NCI-H1048 (cell line): ENCODE measurements at regions not wholly inside any gene's neighbourhood (a gene's known extent, or its start where the extent isn't known, plus 50 kb on each side); places are given as distances from the start of the nearest gene placed in this dataset.
"Not testable (repeated sequence)": the region's sequence is repeated elsewhere in the genome, so short reads cannot be mapped to it uniquely, and the experiment has no call there.

ENCODE experiments used
- DNase-seq: peaks from one replicate; lab custom pipeline; 2025; lab: John Stamatoyannopoulos, UW

DNA sequence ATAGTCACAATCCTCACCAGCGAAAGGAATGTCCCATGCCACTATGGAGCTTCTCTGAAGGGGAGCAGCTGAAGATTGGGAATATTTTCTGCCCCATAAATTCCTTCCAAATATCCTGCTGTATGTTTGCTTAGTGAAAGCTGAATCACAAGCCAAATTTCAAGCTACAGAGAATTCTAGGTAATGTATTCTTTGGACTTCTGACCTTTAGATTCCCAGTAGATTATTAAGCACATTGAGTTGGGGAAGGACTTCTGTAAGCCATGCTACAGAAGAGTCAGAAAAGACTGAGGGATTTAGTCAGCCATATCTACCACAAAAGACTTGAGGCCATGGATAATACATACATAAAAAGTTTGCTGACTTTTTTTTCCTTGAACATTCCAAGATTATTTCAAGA is 1342.0 kb upstream of the NUDT12 start:
- no peak for DNase-seq

DNA sequence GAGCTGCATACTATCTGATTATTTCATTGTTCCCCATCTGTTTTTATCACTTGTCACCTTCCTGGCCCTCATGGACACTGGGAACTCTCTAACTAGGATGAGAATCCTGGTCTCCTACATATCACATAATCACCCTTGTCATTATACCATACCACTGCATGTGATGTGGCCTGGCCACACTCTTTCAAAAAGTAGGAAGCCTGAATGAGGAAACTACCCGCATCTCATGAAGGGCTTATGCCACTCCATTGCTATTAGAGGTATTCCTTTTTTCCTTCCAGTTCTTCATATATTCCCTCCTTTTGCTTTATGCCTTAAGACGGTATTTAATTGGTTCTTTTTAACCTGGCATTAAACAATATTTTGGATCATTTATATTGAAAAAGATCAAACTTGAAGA is 1341.4 kb upstream of the NUDT12 start:
- no peak for DNase-seq

DNA sequence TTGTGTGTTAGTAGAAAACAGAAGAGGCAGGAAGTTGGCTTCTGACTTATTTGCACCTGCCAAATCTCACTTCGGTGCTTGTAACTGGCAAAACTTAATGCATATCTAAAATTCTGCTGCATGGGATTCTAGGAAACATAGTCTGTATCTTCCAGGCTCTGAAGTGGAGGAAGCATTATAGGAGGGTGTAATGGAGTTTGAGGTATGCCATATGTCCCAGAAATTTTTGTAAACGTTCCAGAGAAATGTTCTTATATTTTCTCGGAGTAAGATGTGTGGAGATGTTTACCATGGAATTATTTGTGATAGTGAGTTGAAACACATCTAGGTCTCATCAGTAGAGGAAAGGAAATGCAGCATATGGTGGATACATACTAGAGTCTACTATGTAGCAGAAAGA is 1329.0 kb upstream of the NUDT12 start:
- DNase-seq, result no peak

DNA sequence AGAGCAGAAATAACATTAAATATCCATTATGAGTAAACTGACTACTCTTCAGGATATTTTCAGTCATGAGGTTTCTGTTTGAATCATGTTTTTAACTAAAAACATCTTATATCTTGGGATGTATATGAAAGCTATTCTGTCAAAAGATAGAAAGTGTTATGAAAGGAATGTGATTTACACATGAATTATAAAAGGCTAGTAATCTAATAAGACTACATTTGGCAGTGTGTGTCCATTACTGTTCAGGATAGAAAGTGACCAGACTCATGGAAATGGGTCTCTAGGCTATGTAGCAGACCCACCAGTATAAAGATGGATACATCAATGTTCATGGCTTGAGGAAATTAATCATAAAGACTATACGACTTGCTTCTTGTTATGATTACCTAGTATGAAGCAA is 1328.2 kb upstream of the NUDT12 start:
- no peak for DNase-seq

DNA sequence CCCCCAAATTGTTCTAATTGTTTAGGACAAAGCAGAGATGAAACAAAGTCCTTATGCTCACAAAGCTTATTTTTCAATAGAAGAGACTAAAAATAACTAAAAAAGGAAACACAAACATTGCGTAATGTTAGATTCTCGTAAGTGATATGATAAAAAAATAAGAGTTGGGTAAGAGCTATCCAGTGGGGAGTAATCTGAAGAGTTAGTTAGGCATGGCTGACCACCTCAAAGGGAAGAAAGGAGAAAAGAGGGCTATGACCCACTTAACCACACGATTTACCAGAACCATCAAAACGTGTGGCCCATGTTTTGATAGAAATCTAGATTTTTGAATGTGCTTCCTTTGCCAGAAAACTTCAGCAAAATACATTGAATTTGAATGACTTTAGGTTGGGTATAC is 1296.8 kb upstream of the NUDT12 start:
- no peak for DNase-seq

DNA sequence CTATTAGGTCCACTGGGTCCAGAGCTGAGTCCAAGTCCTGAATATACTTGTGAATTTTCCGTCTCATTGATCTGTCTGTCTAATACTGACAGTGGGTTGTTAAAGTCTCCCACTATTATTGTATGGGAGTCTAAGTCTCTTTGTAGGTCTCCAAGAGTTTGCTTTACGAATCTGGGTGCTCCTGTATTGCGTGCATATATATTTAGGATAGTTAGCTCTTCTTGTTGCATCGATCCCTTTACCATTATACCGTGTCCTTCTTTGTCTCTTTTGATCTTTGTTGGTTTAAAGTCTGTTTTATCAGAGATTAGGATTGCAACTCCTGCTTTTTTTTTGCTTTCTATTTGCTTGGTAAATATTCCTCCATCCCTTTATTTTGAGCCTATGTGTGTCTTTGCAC is 1289.5 kb upstream of the NUDT12 start:
- not testable (repeated sequence) for DNase-seq

DNA sequence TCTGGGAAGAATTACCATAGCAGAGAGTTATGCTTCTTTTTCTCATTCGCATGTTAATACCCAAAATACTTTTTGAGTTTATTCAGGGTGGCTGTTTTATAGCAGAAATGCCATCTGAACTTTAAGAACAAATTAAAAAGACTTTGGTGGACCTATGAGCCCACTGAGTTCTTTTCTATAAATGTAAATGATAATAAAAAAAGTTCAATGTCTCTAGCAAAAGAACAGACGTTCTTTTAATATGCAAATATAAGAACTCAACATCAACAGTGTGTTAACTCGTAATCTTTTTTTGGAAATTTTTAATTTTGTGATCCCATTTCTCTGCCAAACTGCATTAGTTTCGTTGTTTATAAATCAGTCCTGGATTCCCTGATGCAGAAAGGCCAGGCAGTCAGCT is 1283.0 kb upstream of the NUDT12 start:
- DNase-seq, result no peak

DNA sequence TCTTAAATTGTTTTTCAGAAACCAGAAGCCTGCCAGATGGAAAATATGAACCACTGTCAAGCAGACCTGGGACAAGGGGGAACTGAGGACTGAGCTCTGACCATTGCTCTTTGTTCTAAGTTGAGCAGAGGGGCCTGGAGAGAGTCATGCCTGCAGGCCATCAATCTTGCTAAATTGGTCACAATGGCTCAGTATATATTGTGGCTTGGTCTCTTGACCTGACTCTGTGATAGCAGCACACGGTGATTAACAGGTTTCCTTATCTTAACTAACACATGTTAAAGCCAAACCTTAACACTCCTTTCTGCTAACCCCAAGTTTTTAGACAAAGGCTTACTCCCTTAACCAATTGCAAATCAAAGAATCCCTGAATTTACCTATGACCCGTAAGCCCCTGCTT is 1281.2 kb upstream of the NUDT12 start:
- DNase-seq, result no peak

DNA sequence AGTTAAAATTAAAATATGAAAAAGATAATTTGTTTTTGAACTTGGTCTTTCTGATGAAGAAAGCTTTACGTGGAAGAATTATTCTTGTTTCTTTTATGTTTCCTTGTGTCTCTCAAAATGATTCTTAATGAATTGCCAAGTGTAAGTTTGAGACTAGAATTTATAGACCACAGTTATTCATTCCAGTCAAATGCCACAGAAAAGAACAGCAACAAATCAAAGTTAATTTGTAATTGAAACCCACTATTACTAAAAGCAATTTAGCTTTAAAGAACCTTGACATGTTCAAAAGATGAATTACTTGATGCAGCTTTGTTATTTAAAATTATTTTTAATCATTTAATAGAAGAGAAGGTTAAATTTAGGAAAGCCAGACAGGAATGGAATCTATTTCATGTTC is 1277.7 kb upstream of the NUDT12 start:
- DNase-seq, result no peak

DNA sequence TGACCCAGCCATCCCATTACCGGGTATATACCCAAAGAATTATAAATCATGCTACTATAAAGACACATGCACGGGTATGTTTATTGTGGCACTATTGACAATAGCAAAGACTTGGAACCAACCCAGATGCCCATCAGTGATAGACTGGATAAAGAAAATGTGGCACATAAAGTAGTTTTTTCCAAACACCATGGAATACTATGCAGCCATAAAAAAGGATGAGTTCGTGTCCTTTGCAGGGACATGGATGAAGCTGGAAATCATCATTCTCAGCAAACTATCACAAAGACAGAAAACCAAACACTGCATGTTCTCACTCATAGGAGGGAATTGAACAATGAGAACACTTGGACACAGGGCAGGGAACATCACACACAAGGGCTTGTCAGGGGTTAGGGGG is 1268.9 kb upstream of the NUDT12 start:
- not testable (repeated sequence) for DNase-seq

DNA sequence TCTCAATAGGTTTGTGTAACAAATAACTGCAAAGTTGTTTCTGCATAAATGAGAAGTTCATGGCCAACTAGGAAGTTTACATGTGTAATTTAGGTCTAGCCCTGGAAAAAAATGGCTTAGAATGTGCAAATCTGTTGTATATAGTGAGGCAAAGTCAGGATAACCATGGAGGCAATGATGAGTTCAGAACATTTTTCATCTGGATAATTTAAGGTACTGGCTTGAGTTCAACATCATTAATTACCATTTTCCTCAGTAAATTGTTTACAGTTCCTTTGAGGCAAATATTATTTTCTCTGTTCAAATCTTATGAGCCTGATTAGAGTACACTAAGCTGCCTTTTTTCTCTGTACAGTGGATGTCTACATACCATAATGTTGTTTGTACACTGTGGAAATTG is 1259.0 kb upstream of the NUDT12 start:
- no peak for DNase-seq

DNA sequence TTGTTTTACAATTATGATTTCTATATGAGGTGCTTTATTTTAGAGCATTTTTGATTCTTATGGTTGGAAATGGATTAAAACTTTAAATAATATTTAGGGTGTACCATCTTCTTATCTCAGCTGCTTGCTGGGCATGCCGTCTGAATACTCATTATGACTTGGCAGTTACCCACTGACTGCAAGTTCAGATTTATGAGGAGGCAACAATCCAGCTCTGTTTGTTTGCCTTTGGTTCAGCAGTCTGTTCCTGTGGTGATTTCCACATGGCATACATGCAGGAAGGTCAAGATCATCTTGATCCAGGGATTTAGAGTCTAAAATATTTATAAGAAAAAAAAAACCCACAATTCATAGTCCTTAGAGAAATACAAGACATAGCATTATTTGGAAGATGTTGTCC is 1254.5 kb upstream of the NUDT12 start:
- no peak for DNase-seq

DNA sequence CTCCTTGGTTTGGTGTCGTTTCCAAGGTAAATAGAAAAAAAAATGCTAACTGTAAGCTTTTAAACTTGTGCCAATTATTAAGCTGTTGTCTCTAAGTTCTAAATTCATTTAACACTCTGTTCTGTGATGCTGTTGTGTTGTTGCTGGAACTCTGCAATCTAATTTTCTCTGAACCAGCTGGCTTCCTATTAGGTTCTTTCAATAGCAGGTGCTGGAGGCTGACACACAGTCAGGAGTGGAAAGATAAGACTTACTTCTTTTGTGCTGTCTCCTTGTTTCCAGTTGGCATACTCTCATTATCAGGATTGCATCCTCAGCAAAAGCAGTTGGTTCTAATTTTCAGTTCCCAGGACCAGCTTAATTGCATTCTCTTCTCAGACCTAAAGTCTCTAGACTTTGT is 1252.6 kb upstream of the NUDT12 start:
- DNase-seq, result no peak

DNA sequence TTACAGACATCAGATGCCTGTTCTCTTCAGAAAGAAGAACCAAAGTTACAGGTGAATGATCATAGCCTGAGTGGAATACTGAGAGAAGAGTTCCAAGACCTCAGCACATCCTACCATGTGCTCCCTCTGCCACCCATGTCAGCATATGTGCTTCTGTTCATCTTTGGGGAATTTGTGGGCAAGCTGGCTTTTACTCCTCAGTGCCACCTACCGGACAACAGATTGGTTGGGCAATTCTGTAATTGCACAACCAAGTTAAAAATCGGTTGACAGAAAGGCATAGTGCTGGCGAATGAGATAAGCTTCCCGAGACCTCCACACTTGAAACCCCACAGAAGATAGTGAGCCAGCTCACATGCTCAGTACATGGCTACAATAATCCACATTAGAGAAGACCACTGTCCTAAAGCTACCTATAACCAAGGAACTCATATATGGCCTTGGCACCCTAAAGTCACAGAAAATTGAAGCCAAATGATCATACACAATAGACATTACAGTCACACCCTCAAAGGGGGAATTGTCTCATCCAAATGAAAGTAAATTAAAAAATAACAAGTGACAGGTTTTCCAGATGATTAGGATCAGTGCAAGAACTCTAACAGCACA is 1238.0 kb upstream of the NUDT12 start:
- DNase-seq, result no peak

DNA sequence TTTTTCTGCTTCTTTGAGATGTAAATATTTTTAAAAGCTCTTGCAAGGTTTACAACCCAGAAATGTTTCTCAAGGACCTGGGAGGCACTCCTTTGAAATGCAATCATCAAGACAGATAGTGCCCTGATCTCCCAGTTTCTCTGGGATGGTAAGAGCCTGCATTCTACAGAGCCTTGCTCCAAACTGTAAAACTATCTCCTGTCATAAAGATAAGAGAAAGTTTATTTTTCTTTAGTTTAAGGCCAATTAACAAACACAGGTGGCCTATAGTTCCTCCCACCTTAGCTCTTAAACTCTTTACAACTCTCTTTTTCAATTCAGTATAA is 1231.1 kb upstream of the NUDT12 start:
- no peak for DNase-seq

DNA sequence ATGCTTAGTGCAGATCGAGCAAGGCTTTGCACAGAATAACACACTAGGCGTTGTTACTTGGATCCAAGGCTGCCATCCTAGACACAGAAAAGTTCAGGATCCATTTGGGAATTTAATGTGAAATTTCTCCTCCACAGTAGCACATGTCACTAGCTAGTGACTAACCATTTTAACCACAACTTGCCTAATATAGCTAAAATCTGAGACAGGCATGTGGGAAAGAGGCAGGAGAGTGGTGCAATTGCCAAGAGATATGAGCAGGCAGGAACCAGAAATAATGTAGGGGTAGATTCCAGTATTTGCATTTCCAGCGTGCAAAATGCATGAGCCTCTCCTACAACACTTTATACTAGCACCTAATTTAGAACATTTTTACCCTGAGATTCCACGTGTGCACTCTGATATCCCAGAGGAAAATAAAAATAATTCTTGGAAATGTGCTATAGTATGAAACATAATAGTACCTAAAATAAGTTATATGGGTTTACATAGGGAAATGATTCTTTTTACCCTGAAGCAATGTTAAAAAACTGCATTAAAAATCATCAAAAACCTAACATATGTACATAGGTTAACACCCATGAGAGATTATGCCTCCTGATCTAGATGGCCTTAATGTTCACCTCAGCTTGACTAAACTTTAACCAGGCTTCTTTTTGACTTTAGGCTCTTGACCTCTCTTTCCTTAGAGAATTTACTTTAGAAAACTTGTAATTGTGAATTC is 1230.6 kb upstream of the NUDT12 start:
- no peak for DNase-seq

DNA sequence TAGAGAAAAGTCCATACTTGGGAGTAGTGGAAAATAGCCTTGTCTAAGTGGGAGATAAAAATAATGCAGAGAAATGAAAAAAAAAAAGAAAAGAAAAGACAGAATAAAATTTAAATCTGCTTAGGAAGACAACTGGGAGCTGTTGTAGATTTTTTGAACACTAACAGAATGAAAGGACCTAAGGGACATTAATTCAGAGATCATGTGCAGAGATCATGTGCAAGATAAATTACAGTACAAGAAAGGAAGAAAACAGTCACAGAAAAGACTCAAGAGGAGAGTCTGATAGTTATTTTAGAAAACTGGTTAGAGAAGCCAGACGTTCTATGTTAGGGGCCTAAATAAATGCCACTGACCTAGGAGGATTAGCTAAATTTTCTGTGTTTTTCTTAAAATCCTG is 1226.8 kb upstream of the NUDT12 start:
- DNase-seq, result no peak

DNA sequence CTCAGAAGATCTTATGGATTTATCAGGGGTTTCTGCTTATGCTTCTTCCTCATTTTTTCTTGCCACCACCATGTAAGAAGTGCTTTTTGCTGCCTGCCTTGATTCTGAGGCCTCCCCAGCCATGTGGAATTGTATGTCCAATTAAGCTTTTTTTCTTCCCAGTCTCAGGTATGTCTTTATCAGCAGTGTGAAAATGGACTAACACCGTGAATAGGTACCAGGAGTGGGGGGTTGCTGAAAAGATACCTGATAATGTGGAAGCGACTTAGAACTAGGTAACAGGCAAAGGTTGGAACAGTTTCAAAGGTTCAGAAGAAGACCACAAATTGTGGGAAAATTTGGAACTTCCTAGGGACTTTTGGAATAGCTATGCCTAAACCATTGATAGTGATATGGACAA is 1222.5 kb upstream of the NUDT12 start:
- DNase-seq, result no peak

DNA sequence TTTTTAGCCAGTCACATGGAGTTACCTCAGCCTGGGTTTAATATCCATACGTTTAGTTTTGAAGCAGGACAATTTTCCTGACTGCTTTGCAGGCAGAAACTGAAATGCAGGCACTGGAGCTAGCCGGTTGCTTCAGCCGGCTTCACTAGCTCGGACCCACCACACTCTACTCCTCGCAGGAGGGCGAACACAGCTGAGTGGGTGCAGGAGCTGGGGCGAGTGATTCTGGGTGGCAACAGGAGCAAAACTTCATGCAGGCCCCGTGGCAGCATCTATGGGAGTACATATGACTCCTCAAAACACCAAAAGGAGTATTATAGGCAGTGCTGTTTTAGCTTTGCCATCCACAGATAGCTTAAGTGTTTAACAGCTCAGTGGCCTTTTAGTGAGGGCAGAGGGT is 1211.8 kb upstream of the NUDT12 start:
- DNase-seq, result no peak

DNA sequence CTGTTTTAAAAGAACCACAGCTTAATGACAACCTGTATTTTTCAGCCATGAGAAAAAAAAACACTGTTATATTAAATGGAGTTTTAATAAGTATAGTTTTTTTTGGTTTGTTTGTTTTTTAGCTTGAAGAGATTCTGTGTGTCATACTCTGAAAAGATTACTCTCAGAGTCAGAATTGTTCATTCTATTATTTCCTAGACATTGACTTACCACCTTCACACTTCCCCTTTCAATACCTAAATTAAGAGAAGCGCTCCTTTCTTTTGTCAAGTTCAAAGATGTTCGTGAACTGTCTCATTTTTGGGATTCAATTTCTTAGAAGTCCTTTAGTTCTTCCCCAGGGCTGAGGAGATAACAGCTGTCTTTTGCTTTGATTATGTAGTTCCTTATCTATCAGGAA is 1201.6 kb upstream of the NUDT12 start:
- no peak for DNase-seq

DNA sequence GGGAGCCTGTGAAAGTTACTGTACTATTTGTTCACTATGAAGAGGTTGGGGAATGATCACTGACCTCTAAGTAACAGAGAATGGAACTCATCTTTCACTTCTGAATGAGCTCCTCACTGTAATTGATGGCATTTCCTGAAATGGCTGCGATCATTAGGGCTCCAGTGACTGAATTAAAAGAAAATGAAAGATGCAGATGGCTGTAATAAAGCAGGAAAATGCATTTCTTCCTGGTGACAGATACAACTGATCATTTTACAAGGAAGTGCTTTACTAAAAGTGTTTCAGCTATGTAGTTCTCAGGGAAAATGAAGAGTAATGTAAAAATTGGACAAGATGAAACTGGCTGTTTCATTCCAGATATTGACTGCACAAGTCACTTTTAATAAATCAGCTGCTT is 1200.6 kb upstream of the NUDT12 start:
- no peak for DNase-seq

DNA sequence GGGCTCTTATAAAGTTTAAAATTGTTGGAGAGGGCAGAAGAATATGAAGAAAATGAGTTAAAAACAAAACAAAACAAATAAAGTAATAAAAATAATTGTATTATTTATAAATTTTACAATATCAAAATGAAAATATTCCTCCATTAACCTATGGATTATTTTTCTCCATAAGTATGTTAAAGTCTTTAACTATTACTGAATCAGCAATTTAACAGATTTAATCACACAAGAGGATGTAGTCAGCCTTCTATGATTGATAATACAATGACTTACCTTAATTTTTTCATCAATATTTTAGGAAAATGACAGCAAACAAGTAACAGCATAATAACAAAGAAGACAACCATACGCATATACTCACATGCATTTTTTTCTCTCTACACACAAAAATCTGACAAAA is 1195.3 kb upstream of the NUDT12 start:
- no peak for DNase-seq

DNA sequence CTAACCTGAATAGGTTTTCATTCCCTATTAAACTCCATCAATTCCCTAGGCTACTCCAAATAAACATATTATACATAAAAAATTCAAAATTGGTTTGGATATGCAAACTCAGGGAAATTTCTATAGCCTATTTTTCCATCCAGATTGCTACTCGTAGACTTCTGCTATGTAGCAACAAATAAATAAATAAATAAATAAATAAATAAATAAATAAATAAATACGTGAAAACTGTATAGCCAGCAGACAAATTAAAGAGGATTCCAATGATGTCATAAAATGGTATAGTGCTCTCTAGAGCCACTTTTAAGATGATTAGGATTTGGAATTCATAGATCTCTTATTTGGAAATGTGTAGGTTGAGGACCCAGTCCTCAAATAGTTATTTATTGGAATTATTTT is 1193.2 kb upstream of the NUDT12 start:
- DNase-seq, result no peak

DNA sequence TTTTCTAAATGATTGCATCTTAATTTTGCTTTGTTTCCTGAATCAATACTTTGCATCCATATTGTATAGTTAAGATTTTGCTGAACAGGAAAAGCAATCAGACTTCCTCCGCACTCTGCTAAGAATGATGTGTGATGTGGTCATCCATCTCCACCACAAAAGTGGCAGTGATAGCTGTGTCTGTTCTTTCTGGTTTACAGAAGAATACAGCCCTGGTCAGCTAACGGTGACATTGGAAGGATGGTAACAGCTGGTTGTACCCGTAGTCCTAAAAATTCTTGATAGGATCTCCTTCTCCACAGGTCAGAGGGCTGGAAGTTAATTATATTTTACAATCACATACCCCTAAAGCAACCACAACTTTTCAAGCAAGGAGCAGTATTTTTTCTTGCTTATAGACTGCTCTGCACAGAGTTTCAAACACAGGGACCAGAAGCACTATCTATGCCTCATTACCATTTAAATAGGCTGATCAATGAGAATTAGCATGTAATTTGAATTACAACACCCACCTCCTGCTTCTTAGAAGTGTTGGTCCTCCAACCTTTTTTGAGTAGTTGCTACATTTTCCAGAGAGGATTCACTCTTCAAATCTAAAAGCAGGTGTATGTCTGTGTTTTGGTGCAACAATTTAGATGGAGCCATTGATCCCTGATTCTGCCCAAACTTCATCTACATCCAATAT is 1191.9 kb upstream of the NUDT12 start:
- DNase-seq, result no peak
